ENCODE measurements at regions not wholly inside any gene's neighbourhood (a gene's known extent, or its start where the extent isn't known, plus 50 kb on each side); places are given as distances from the start of the nearest gene placed in this dataset.

GRCh38 chr10:118106426-118106825, 59.7 kb upstream of the RAB11FIP2 start:
- Mint-ChIP-seq H3K4me3 (no peak overlapping the region), H3K4me1 (ENCODE audit: low read depth) (peaks cover 11% of the 10 kb centered on the region), H3K36me3 (ENCODE audit: low read depth) (no peaks in the 10 kb centered on the region), H3K27ac (no peak overlapping the region), H3K9me3 (no peaks in the 10 kb centered on the region), H3K27me3 (ENCODE audit: low read depth) (peaks cover 9% of the 10 kb centered on the region)

- Mint-ChIP-seq H3K27ac (no peak overlapping the region), H3K9me3 (no peaks in the 10 kb centered on the region), H3K36me3 (ENCODE audit: low read depth) (no peaks in the 10 kb centered on the region), H3K4me1 (ENCODE audit: low read depth) (peaks cover 2% of the 10 kb centered on the region), H3K27me3 (ENCODE audit: low read depth) (peaks cover 12% of the 10 kb centered on the region), H3K4me3 (no peak overlapping the region)
Observed at GRCh38 chr10:118102121-118102520, 55.4 kb upstream of the RAB11FIP2 start.

GRCh38 chr10:118101501-118101900, 54.8 kb upstream of the RAB11FIP2 start:
- no peaks in the 10 kb centered on the region for H3K4me1 Mint-ChIP-seq (ENCODE audit: low read depth)
- H3K9me3 Mint-ChIP-seq = no peaks in the 10 kb centered on the region
- H3K27ac Mint-ChIP-seq = no peak overlapping the region
- no peaks in the 10 kb centered on the region for H3K36me3 Mint-ChIP-seq (ENCODE audit: low read depth)
- H3K4me3 Mint-ChIP-seq = no peak overlapping the region
- H3K27me3 Mint-ChIP-seq (ENCODE audit: low read depth) = peaks cover 12% of the 10 kb centered on the region
